Neural cell (in vitro differentiated cells): ENCODE measurements at regions not wholly inside any gene's neighbourhood (a gene's known extent, or its start where the extent isn't known, plus 50 kb on each side); places are given as distances from the start of the nearest gene placed in this dataset.

Experiments used
- CTCF ChIP-seq: fragments of 450-650 bp; IDR thresholded peaks from 2 replicates; pipeline ENCODE4 v1.5.1; 2014; ENCODE audit warnings: antibody characterized with exemption, mild to moderate bottlenecking, moderate library complexity; ENCODE audit not compliant: poor library complexity, severe bottlenecking
- EZH2 ChIP-seq: fragments of 200-600, 300-800 bp; shearing (Covaris generic), sonication (generic); IDR thresholded peaks from 2 replicates; pipeline ENCODE4 v1.6.1; 2014; ENCODE audit warnings: antibody characterized with exemption, low read length, borderline replicate concordance, mild to moderate bottlenecking; ENCODE audit not compliant: insufficient read depth, poor library complexity, severe bottlenecking
- MXI1 ChIP-seq: fragments of 450-650 bp; conservative IDR thresholded peaks from 2 replicates; pipeline ENCODE4 v1.6.1; 2014; ENCODE audit warnings: antibody characterized with exemption, mild to moderate bottlenecking; ENCODE audit not compliant: poor library complexity, severe bottlenecking
- POLR2AphosphoS5 ChIP-seq: IDR thresholded peaks from 2 replicates; pipeline ENCODE4 v1.6.1; 2012
- RAD21 ChIP-seq: fragments of 450-650 bp; conservative IDR thresholded peaks from 2 replicates; pipeline ENCODE4 v1.6.1; 2014; ENCODE audit warnings: antibody characterized with exemption, mild to moderate bottlenecking, moderate library complexity
- REST ChIP-seq: IDR thresholded peaks from 2 replicates; pipeline ENCODE4 v1.6.1; 2012; ENCODE audit warnings: borderline replicate concordance
- SMC3 ChIP-seq: fragments of 450-650 bp; conservative IDR thresholded peaks from 2 replicates; pipeline ENCODE4 v1.6.1; 2014; ENCODE audit warnings: antibody characterized with exemption, mild to moderate bottlenecking, moderate library complexity; ENCODE audit not compliant: poor library complexity
- TAF1 ChIP-seq: IDR thresholded peaks from 2 replicates; pipeline ENCODE4 v1.6.1; 2012; ENCODE audit warnings: low read depth

- TF ChIP-seq CTCF (no peak), MXI1 (no peak), RAD21 (no peak), REST (no peak), EZH2 (no peak), POLR2AphosphoS5 (no peak), SMC3 (no peak), TAF1 (no peak)
Measured at GRCh38 chr2:863732-864450, 86.8 kb upstream of the SNTG2 start.
